A172 (cell line): ENCODE measurements at regions not wholly inside any gene's neighbourhood (a gene's known extent, or its start where the extent isn't known, plus 50 kb on each side); places are given as distances from the start of the nearest gene placed in this dataset.

Experiments used
- DNase-seq: peaks from one replicate; pipeline ENCODE4 v3.0.0-alpha.2; 2015; ENCODE audit warnings: low spot score

- DNase-seq, result no peak
Observed at GRCh38 chr3:42012935-42013690, 51.2 kb upstream of the ULK4 start.

- no peak for DNase-seq
Observed at GRCh38 chr3:42012383-42012934, 50.6 kb upstream of the ULK4 start.
